SU-DHL-6 (cell line): ENCODE measurements at regions not wholly inside any gene's neighbourhood (a gene's known extent, or its start where the extent isn't known, plus 50 kb on each side); places are given as distances from the start of the nearest gene placed in this dataset.
"Not testable (repeated sequence)": the region's sequence is repeated elsewhere in the genome, so short reads cannot be mapped to it uniquely, and the experiment has no call there.

Source experiments
- H2AFZ ChIP-seq: fragments of 200-600 bp; sonication (generic); 2 replicates; pipeline ENCODE4 v1.6.1; 2014; ENCODE audit warnings: low read depth, mild to moderate bottlenecking, moderate library complexity, mixed read lengths, antibody characterized with exemption, low read length; ENCODE audit not compliant: severe bottlenecking
- H3F3A ChIP-seq: fragments of 200-600 bp; shearing (Covaris generic); 2 replicates; pipeline ENCODE4 v1.6.0; 2016; ENCODE audit warnings: antibody characterized with exemption, mild to moderate bottlenecking; ENCODE audit not compliant: insufficient read depth
- H3K27ac ChIP-seq: fragments of 200-600 bp; sonication (generic); 2 replicates; pipeline ENCODE4 v1.5.1; 2016; ENCODE audit warnings: low read depth, mild to moderate bottlenecking, low read length, moderate library complexity, mixed read lengths
- H3K27me3 ChIP-seq: fragments of 200-600 bp; sonication (generic), shearing (Covaris generic); 2 replicates; pipeline ENCODE4 v1.6.0; 2014; ENCODE audit warnings: mild to moderate bottlenecking, low read length
- H3K36me3 ChIP-seq: fragments of 200-600 bp; sonication (generic); 2 replicates; pipeline ENCODE4 v1.6.1; 2014; ENCODE audit warnings: mild to moderate bottlenecking, low read length, mixed read lengths
- H3K4me2 ChIP-seq: fragments of 300-600, 200-600 bp; shearing (Covaris generic), sonication (generic); 2 replicates; pipeline ENCODE4 v1.6.0; 2014; ENCODE audit warnings: low read length, low read depth, mild to moderate bottlenecking; ENCODE audit not compliant: poor library complexity, severe bottlenecking
- H3K4me3 ChIP-seq: fragments of 200-600 bp; sonication (generic); 2 replicates; pipeline ENCODE4 v1.5.1; 2014; ENCODE audit warnings: antibody characterized with exemption, low read length, mild to moderate bottlenecking, mixed read lengths; ENCODE audit not compliant: insufficient read depth, poor library complexity, severe bottlenecking
- H3K79me2 ChIP-seq: fragments of 200-600 bp; sonication (generic); 2 replicates; pipeline ENCODE4 v1.6.1; 2014; ENCODE audit warnings: mild to moderate bottlenecking, low read length, moderate library complexity; ENCODE audit not compliant: insufficient read depth
- H3K9ac ChIP-seq: fragments of 200-600 bp; sonication (generic); 2 replicates; pipeline ENCODE4 v1.7.0; 2014; ENCODE audit warnings: mild to moderate bottlenecking, low read length
- H3K9me2 ChIP-seq: fragments of 200-600 bp; sonication (generic); replicated peaks from 2 replicates; pipeline ENCODE4 v1.6.1; 2014; ENCODE audit warnings: low read length; ENCODE audit not compliant: insufficient read depth
- H3K9me3 ChIP-seq: fragments of 200-600 bp; sonication (generic); 2 replicates; pipeline ENCODE4 v1.6.1; 2014; ENCODE audit warnings: low read length, mixed read lengths; ENCODE audit not compliant: insufficient read depth
- H4K20me1 ChIP-seq: fragments of 200-600 bp; sonication (generic); 2 replicates; pipeline ENCODE4 v1.6.1; 2014; ENCODE audit warnings: low read depth, mild to moderate bottlenecking, antibody characterized with exemption, low read length, moderate library complexity, mixed read lengths
- EZH2phosphoT487 ChIP-seq: fragments of 200-600 bp; sonication (generic), shearing (Covaris generic); conservative IDR thresholded peaks from 2 replicates; pipeline ENCODE4 v1.6.1; 2018; ENCODE audit warnings: mild to moderate bottlenecking, antibody characterized with exemption, low read length, moderate library complexity, mixed read lengths
- TF ChIP-seq, protein P1 (sequence below): fragments of 200-600 bp; sonication (generic); IDR thresholded peaks from one replicate; pipeline ENCODE4 v1.5.1; 2017; ENCODE audit warnings: antibody characterized with exemption, mild to moderate bottlenecking, low read length, moderate library complexity; ENCODE audit not compliant: insufficient read depth, poor library complexity, severe bottlenecking

DNA sequence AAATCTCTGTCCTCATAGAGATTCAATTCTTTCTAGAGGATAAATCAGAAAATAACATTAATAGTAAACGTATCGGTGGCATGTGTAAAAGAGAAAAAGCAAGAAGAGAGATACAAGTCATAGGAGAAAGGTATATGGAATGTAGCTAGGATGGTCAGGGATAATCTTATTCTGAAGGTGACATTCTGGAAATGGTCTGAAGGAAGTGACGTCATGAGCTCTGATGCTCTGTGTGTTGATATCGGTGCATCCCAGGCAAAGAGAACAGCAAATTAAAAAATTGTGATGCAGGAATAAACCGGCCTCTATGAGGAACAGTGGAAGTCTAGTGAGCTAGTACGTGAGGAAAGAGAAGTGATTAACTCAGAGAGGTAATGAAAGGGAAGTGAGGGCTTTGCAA is 1215.8 kb downstream of the CNTNAP5 start:
- H3K4me2 ChIP-seq, result no peak overlapping the region
- H3K27me3 ChIP-seq, result no peaks in the 10 kb centered on the region
- H4K20me1 ChIP-seq, result no peaks in the 10 kb centered on the region
- H3K79me2 ChIP-seq, result no peaks in the 10 kb centered on the region
- no peaks in the 10 kb centered on the region for H3K36me3 ChIP-seq
- H3K4me3 ChIP-seq, result no peak overlapping the region
- H3F3A ChIP-seq, result no peaks in the 10 kb centered on the region
- no peak overlapping the region for H2AFZ ChIP-seq
- TF ChIP-seq, protein P1, sequence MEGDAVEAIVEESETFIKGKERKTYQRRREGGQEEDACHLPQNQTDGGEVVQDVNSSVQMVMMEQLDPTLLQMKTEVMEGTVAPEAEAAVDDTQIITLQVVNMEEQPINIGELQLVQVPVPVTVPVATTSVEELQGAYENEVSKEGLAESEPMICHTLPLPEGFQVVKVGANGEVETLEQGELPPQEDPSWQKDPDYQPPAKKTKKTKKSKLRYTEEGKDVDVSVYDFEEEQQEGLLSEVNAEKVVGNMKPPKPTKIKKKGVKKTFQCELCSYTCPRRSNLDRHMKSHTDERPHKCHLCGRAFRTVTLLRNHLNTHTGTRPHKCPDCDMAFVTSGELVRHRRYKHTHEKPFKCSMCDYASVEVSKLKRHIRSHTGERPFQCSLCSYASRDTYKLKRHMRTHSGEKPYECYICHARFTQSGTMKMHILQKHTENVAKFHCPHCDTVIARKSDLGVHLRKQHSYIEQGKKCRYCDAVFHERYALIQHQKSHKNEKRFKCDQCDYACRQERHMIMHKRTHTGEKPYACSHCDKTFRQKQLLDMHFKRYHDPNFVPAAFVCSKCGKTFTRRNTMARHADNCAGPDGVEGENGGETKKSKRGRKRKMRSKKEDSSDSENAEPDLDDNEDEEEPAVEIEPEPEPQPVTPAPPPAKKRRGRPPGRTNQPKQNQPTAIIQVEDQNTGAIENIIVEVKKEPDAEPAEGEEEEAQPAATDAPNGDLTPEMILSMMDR, result no peak
- TF ChIP-seq EZH2phosphoT487, result no peak
- no peaks in the 10 kb centered on the region for H3K9me3 ChIP-seq
- no peaks in the 10 kb centered on the region for H3K9me2 ChIP-seq
- H3K27ac ChIP-seq, result no peak overlapping the region
- no peak overlapping the region for H3K9ac ChIP-seq

DNA sequence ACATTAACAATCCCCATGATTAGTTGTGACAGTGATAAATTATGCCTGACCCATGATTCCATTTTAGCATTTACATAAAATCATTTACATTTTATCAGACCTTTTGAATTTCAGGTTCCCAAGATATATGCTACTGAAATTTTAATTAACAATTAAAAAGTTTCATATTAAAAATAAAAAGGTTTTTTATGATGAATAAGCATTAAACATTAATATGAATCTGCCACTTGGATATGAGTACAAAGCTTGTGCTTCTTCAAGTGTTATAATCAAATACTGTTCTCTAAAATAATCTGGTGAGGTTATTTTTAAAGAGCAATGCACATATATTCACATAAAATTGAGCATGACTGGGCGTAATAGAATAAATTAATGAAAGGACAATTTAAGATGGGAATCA is 1218.0 kb downstream of the CNTNAP5 start:
- Histone ChIP-seq H2AFZ (no peak overlapping the region), H3K9me2 (no peaks in the 10 kb centered on the region), H4K20me1 (no peaks in the 10 kb centered on the region), H3K36me3 (no peaks in the 10 kb centered on the region), H3K4me3 (no peak overlapping the region), H3K27ac (no peak overlapping the region), H3K9me3 (no peaks in the 10 kb centered on the region), H3K4me2 (no peak overlapping the region), H3K9ac (no peak overlapping the region), H3F3A (no peaks in the 10 kb centered on the region), H3K79me2 (no peaks in the 10 kb centered on the region), H3K27me3 (no peaks in the 10 kb centered on the region)
- TF ChIP-seq, protein P1, result no peak
- no peak for TF ChIP-seq EZH2phosphoT487

DNA sequence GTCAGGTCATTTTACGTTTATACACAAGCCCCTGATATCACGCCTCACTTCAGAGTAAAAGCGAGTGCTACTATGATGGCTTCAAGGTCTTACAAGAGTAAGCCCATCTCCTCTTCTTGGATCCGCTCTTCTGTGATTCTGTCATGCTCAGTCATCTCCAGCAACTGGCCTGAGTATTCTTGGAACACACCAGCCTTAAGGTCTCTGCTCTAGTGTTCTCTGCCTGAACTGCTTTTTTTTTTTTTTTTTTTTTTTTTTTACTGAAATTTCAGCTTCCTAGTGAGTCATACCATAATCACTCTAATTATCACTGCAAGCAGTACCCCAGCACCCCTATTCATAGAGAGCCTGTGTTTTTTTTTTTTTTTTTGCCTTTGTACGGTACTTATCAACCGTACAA is 1228.9 kb downstream of the CNTNAP5 start:
- TF ChIP-seq EZH2phosphoT487, result no peak
- TF ChIP-seq, protein P1, result no peak
- Histone ChIP-seq H3K79me2 (no peaks in the 10 kb centered on the region), H3K9me3 (no peaks in the 10 kb centered on the region), H3K9ac (no peak overlapping the region), H3K4me3 (no peak overlapping the region), H3K4me2 (no peak overlapping the region), H4K20me1 (no peaks in the 10 kb centered on the region), H3K36me3 (no peaks in the 10 kb centered on the region), H3K27ac (no peak overlapping the region), H3K27me3 (no peaks in the 10 kb centered on the region), H2AFZ (no peak overlapping the region), H3K9me2 (no peaks in the 10 kb centered on the region), H3F3A (no peaks in the 10 kb centered on the region)

DNA sequence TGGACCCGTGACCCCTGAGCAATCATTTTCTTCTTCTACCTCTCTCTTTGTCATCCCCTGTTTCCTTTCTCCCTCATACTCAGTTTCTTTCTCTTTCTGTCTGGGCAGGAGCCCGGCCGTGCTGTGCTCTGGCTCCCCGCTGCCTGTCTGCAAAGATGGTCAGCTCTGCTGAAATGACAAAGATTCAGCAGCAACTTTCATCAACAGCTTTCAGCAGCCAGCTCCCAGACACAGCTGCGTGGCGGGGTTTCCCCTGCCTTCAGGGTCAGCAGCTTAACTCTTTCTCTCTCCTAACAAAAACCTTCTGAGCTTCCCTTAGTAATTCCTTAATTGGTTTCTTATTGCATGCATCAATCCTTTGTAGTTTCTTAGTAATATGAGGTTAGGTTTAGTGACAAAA is 1234.4 kb downstream of the CNTNAP5 start:
- no peak overlapping the region for H3K4me2 ChIP-seq
- H4K20me1 ChIP-seq, result no peaks in the 10 kb centered on the region
- no peak overlapping the region for H3K27ac ChIP-seq
- no peaks in the 10 kb centered on the region for H3K36me3 ChIP-seq
- H3K9me2 ChIP-seq, result no peaks in the 10 kb centered on the region
- no peaks in the 10 kb centered on the region for H3F3A ChIP-seq
- no peaks in the 10 kb centered on the region for H3K79me2 ChIP-seq
- H3K4me3 ChIP-seq, result no peak overlapping the region
- no peak overlapping the region for H3K9ac ChIP-seq
- H3K9me3 ChIP-seq, result no peaks in the 10 kb centered on the region
- H2AFZ ChIP-seq, result no peak overlapping the region
- H3K27me3 ChIP-seq, result no peaks in the 10 kb centered on the region
- TF ChIP-seq, protein P1, result no peak
- no peak for TF ChIP-seq EZH2phosphoT487

DNA sequence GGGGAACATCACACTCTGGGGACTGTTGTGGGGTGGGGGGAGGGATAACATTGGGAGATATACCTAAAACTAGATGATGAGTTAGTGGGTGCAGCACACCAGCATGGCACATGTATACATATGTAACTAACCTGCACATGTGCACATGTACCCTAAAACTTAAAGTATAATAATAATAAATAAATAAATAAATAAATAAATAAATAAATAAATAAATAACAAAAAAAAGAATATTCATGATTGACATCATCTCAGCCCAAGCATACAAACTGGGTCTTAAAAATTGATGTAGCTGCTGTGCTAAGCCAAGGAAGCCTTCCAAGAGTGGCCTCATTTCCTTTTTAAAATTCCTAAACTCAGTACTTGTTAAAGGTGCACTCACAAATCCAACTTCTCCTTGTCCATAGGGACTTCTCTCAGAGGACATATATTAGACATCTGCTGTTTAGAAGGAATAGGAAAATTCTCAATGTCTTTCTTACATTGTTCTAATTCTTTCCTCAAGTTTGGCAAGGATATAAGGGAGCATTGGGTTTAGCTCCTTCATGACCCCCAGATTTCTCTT is 1235.4 kb downstream of the CNTNAP5 start:
- not testable (repeated sequence) for H3K79me2 ChIP-seq, H3K9me2 ChIP-seq, H3K9me3 ChIP-seq, H3K9ac ChIP-seq, H2AFZ ChIP-seq, H3K27ac ChIP-seq, H3K4me2 ChIP-seq, H4K20me1 ChIP-seq, H3F3A ChIP-seq, H3K27me3 ChIP-seq, H3K36me3 ChIP-seq, H3K4me3 ChIP-seq
